Kidney (tissue), 13 donors: ENCODE measurements at regions not wholly inside any gene's neighbourhood (a gene's known extent, or its start where the extent isn't known, plus 50 kb on each side); places are given as distances from the start of the nearest gene placed in this dataset.
"Not testable (repeated sequence)": the region's sequence is repeated elsewhere in the genome, so short reads cannot be mapped to it uniquely, and the experiment has no call there.

Source experiments
- DNase-seq, 5 donors: peaks; one replicate each; pipeline ENCODE4 v3.0.0-alpha.2; 2013 to 2020
- FAIRE-seq: peaks from 2 replicates; lab custom pipeline; 2012; peaks lifted over from hg19 to GRCh38; lab: Jason Lieb, UNC
- H3K27ac ChIP-seq, 2 donors: one replicate each; pipeline ENCODE4 v1.7.0; 2013; ENCODE audit warnings: low read depth in 2 of 2, low read length in 2 of 2, inconsistent platforms in 1 of 2
- H3K27me3 ChIP-seq: one replicate; pipeline ENCODE4 v1.7.1; 2013; ENCODE audit warnings: low read length, inconsistent platforms; ENCODE audit not compliant: control insufficient read depth, insufficient read depth
- H3K36me3 ChIP-seq, 3 donors: one replicate each; pipeline versions ENCODE4 v1.7.0 to v1.7.1; 2013; ENCODE audit warnings: low read length in 3 of 3, control low read depth in 1 of 3, inconsistent platforms in 1 of 3; ENCODE audit not compliant: insufficient read depth in 3 of 3, control insufficient read depth in 2 of 3
- H3K4me1 ChIP-seq, 3 donors: one replicate each; pipeline versions ENCODE4 v1.7.0 to v1.7.1; 2013; ENCODE audit warnings: low read length in 3 of 3, inconsistent platforms in 1 of 3, low read depth in 1 of 3; ENCODE audit not compliant: control insufficient read depth in 2 of 3, insufficient read depth in 2 of 3
- H3K4me3 ChIP-seq, 3 donors: one replicate each; pipeline versions ENCODE4 v1.7.0 to v1.8.1; 2013; ENCODE audit warnings: low read length in 3 of 3, control low read depth in 1 of 3, inconsistent platforms in 1 of 3
- H3K9ac ChIP-seq, 3 donors: one replicate each; pipeline versions ENCODE4 v1.7.0 to v1.7.1; 2013; ENCODE audit warnings: low read length in 3 of 3, control low read depth in 1 of 3, inconsistent platforms in 1 of 3
- H3K9me3 ChIP-seq, 3 donors: one replicate each; pipeline versions ENCODE4 v1.7.0 to v1.7.1; 2013; ENCODE audit warnings: low read length in 3 of 3, control low read depth in 1 of 3, inconsistent platforms in 1 of 3; ENCODE audit not compliant: control insufficient read depth in 2 of 3, insufficient read depth in 1 of 3
- CTCF ChIP-seq: IDR thresholded peaks from 3 replicates; pipeline ENCODE4 v1.5.1; 2012; ENCODE audit warnings: mild to moderate bottlenecking, moderate library complexity, borderline replicate concordance; ENCODE audit not compliant: insufficient read depth; ENCODE audit errors: extremely low read depth
- intact Hi-C: fragments of 100-400 bp; cut with DNase I; formaldehyde crosslinking; loops from one replicate; pipeline ENCODE4 v1.11.1; 2022
- donor health status: control.
- donor health status: control.
- donor health status: control.
- donor health status: control.
- donor health status: control.
- donor health status: DM: yes; HTN: yes; CAD: no.
- donor health status: Normal renal cell carcinoma (clear cell type).

GRCh38 chr12:28750946-28751685 lies 398.0 kb upstream of the FAR2 start:
- H3K9ac ChIP-seq = no peak overlapping the region
- DNase-seq = no peak
- H3K36me3 ChIP-seq = no peaks in the 10 kb centered on the region
- no peak for TF ChIP-seq CTCF
- intact Hi-C loops = no loop called here
- FAIRE-seq = no peak
- H3K4me3 ChIP-seq = no peak overlapping the region
- no peaks in the 10 kb centered on the region for H3K27me3 ChIP-seq
- H3K9me3 ChIP-seq = no peaks in the 10 kb centered on the region
- H3K27ac ChIP-seq = no peak overlapping the region
- no peaks in the 10 kb centered on the region for H3K4me1 ChIP-seq

GRCh38 chr12:28755027-28755426 lies 394.1 kb upstream of the FAR2 start:
- no peak for FAIRE-seq
- DNase-seq = no peak
- Histone ChIP-seq H3K4me3 (no peak overlapping the region), H3K27ac (no peak overlapping the region), H3K9me3 (no peaks in the 10 kb centered on the region), H3K4me1 (no peaks in the 10 kb centered on the region), H3K9ac (no peak overlapping the region), H3K36me3 (no peaks in the 10 kb centered on the region), H3K27me3 (no peaks in the 10 kb centered on the region)
- no peak for TF ChIP-seq CTCF
- intact Hi-C loops = no loop called here

- H3K4me3 ChIP-seq = no peak overlapping the region
- no peak for TF ChIP-seq CTCF
- no peaks in the 10 kb centered on the region for H3K36me3 ChIP-seq
- DNase-seq (no peak), FAIRE-seq (no peak)
- intact Hi-C loops = no loop called here
- no peak overlapping the region for H3K27ac ChIP-seq
- H3K27me3 ChIP-seq = no peaks in the 10 kb centered on the region
- H3K9ac ChIP-seq = no peak overlapping the region
- no peaks in the 10 kb centered on the region for H3K4me1 ChIP-seq
- no peaks in the 10 kb centered on the region for H3K9me3 ChIP-seq
Measured at GRCh38 chr12:28759333-28759732, 389.7 kb upstream of the FAR2 start.

- intact Hi-C loops, FAIRE-seq, H3K27me3 ChIP-seq: not testable (repeated sequence)
Measured at GRCh38 chr12:28760040-28760903, 388.8 kb upstream of the FAR2 start.

GRCh38 chr12:28761897-28762296 lies 387.2 kb upstream of the FAR2 start:
- H3K9ac ChIP-seq, DNase-seq, H3K27me3 ChIP-seq, H3K36me3 ChIP-seq, H3K9me3 ChIP-seq, H3K4me3 ChIP-seq, intact Hi-C loops, H3K27ac ChIP-seq, H3K4me1 ChIP-seq, FAIRE-seq: not testable (repeated sequence)

More at GRCh38 chr12:28760040-28760903, 388.8 kb upstream of the FAR2 start:
- not testable (repeated sequence) for H3K4me3 ChIP-seq, H3K4me1 ChIP-seq, H3K27ac ChIP-seq, H3K9ac ChIP-seq, H3K9me3 ChIP-seq, DNase-seq, H3K36me3 ChIP-seq
